GM12878 (cell line): ENCODE measurements at regions not wholly inside any gene's neighbourhood (a gene's known extent, or its start where the extent isn't known, plus 50 kb on each side); places are given as distances from the start of the nearest gene placed in this dataset.

Experiments used
- ATAC-seq: fragments of 200-7000 bp; cut with Tn5 transposase; 3 replicates; pipeline ENCODE4 v1.9.1; 2020; ENCODE audit warnings: mild to moderate bottlenecking, moderate library complexity
- BruUV-seq: library from RNA; stranded (reverse); fragments of 400-500 nt; replicated peaks from 2 replicates; lab custom pipeline; 2021; lab: Mats Ljungman, UMichigan
- CTCF ChIA-PET: fragments of 300-600 bp; sonication (Branson Sonifier 250); formaldehyde crosslinking; extraction: SDS; loops from one replicate; lab custom pipeline; 2021; ENCODE audit warnings: inconsistent platforms; lab: Yijun Ruan, JAX
- POLR2A ChIA-PET: fragments of 350-600 bp; formaldehyde crosslinking; extraction: SDS; loops from one replicate; lab custom pipeline; 2021; ENCODE audit warnings: inconsistent platforms; lab: Charles Lee
- RAD21 ChIA-PET: fragments of 300-600 bp; sonication (Branson Sonifier 250); formaldehyde crosslinking; loops from one replicate; lab custom pipeline; 2023; ENCODE audit warnings: antibody characterized with exemption; ENCODE audit not compliant: unreplicated experiment; lab: Charles Lee
- SMC1A ChIA-PET: fragments of 300-600 bp; sonication (Branson Sonifier 250); formaldehyde crosslinking; loops from one replicate; lab custom pipeline; 2023; ENCODE audit not compliant: unreplicated experiment, uncharacterized antibody; lab: Charles Lee
- DNase-seq: peaks from one replicate; pipeline ENCODE4 v3.0.0-alpha.2; 2011; ENCODE audit warnings: low read depth, low spot score
- FAIRE-seq: peaks from 3 replicates; lab custom pipeline; 2011; peaks lifted over from hg19 to GRCh38; lab: Jason Lieb, UNC
- H2AFZ ChIP-seq: 2 replicates; pipeline ENCODE4 v1.6.0; 2011; ENCODE audit warnings: low read depth, low read length, control low read depth; ENCODE audit not compliant: control insufficient read depth
- H3K27ac ChIP-seq: 2 replicates; pipeline ENCODE4 v1.5.1; 2011; ENCODE audit warnings: control low read depth; ENCODE audit not compliant: control insufficient read depth, insufficient read depth
- H3K27me3 ChIP-seq, 2 experiments: replicated peaks in 1 of 2; 2 replicates each; pipeline versions ENCODE4 v1.6.0 to v1.6.1; 2011; ENCODE audit warnings: low read length in 1 of 2; ENCODE audit not compliant: control insufficient read depth in 2 of 2, insufficient read depth in 2 of 2
- H3K36me3 ChIP-seq, 2 experiments: 2 replicates each; pipeline ENCODE4 v1.5.1; 2011; ENCODE audit warnings: low read length in 1 of 2; ENCODE audit not compliant: control insufficient read depth in 2 of 2, insufficient read depth in 2 of 2
- H3K4me1 ChIP-seq: 2 replicates; pipeline ENCODE4 v1.6.1; 2011; ENCODE audit warnings: mild to moderate bottlenecking, low read length, moderate library complexity, mixed read lengths; ENCODE audit not compliant: control insufficient read depth, insufficient read depth
- H3K4me2 ChIP-seq: 2 replicates; pipeline ENCODE4 v1.6.0; 2011; ENCODE audit warnings: control low read depth; ENCODE audit not compliant: control insufficient read depth, insufficient read depth
- H3K4me3 ChIP-seq: fragments of 200-600 bp; sonication (generic); 2 replicates; pipeline ENCODE4 v1.5.1; 2016
- H3K79me2 ChIP-seq: 2 replicates; pipeline ENCODE4 v1.6.0; 2011; ENCODE audit warnings: low read length; ENCODE audit not compliant: control insufficient read depth, insufficient read depth
- H3K9ac ChIP-seq: 2 replicates; pipeline ENCODE4 v1.8.0; 2011; ENCODE audit warnings: low read length, control low read depth, mixed read lengths; ENCODE audit not compliant: control insufficient read depth, insufficient read depth
- H3K9me3 ChIP-seq: replicated peaks from 3 replicates; pipeline ENCODE4 v1.5.1; 2011; ENCODE audit warnings: mild to moderate bottlenecking, low read length; ENCODE audit not compliant: control insufficient read depth, insufficient read depth
- H4K20me1 ChIP-seq: 2 replicates; pipeline ENCODE4 v1.6.0; 2011; ENCODE audit not compliant: control insufficient read depth, insufficient read depth
- GATAD2B ChIP-seq: fragments of 450-650 bp; conservative IDR thresholded peaks from 2 replicates; pipeline ENCODE4 v1.6.1; 2017; ENCODE audit warnings: low read depth, mild to moderate bottlenecking, moderate library complexity
- HDAC6 ChIP-seq: fragments of 200-600 bp; sonication (generic); IDR thresholded peaks from one replicate; pipeline ENCODE4 v1.8.0; 2017; ENCODE audit warnings: antibody characterized with exemption; ENCODE audit not compliant: unreplicated experiment
- LARP7 ChIP-seq: fragments of 450-650 bp; IDR thresholded peaks from 2 replicates; pipeline ENCODE4 v1.6.1; 2017; ENCODE audit warnings: mild to moderate bottlenecking
- PML ChIP-seq: IDR thresholded peaks from 2 replicates; pipeline ENCODE4 v1.6.1; 2012; ENCODE audit warnings: low read length, inconsistent platforms
- RUNX3 ChIP-seq: IDR thresholded peaks from 2 replicates; pipeline ENCODE4 v1.6.1; 2012; ENCODE audit warnings: low read length, inconsistent platforms
- USF2 ChIP-seq: IDR thresholded peaks from 2 replicates; pipeline ENCODE4 v1.6.1; 2011; ENCODE audit warnings: low read depth, low read length, improper control_type of control experiment, borderline replicate concordance
- ZNF687 ChIP-seq: fragments of 450-650 bp; IDR thresholded peaks from 2 replicates; pipeline ENCODE4 v1.6.1; 2017; ENCODE audit warnings: mild to moderate bottlenecking, moderate library complexity
- WGBS: methylation state at CpG from one replicate; pipeline ENCODE4 v1.1.6; 2016; ENCODE audit warnings: low lambda C conversion rate; ENCODE audit not compliant: insufficient replicate concordance, insufficient coverage; ENCODE audit errors: missing lambda C conversion rate; 5-methylcytosine and 5-hydroxymethylcytosine counted together
- in situ Hi-C: fragments of 300-500 bp; cut with MboI; formaldehyde crosslinking; loops from 9 replicates; pipeline ENCODE4 v1.14.3; 2018; ENCODE audit warnings: mixed read lengths
- intact Hi-C: fragments of 100-400 bp; cut with micrococcal nuclease; formaldehyde crosslinking; loops from one replicate; pipeline ENCODE4 v1.14.2; 2022; ENCODE audit not compliant: unreplicated experiment

- no peak for TF ChIP-seq GATAD2B
- TF ChIP-seq RUNX3 = no peak
These were observed 359.2 kb downstream of the GALR1 start (continued) for GRCh38 chr18:77608807-77609206.

GRCh38 chr18:77617694-77618093 is 368.0 kb downstream of the GALR1 start:
- in situ Hi-C loops = no loop called here
- WGBS = 48% methylated on average over 3 of the region's 3 CpGs
- H3K9ac ChIP-seq = no peak overlapping the region
- H3K36me3 ChIP-seq = no peaks in the 10 kb centered on the region
- no TSS peak for BruUV-seq
- H3K79me2 ChIP-seq = no peaks in the 10 kb centered on the region
- no peak overlapping the region for H3K27ac ChIP-seq
- H3K4me1 ChIP-seq = no peaks in the 10 kb centered on the region
- ChIA-PET RAD21 (no interaction called here), SMC1A (no interaction called here), POLR2A (no interaction called here), CTCF (no interaction called here)
- no peak overlapping the region for H3K4me2 ChIP-seq
- no peak overlapping the region for H3K4me3 ChIP-seq
- no peaks in the 10 kb centered on the region for H3K27me3 ChIP-seq
- no peaks in the 10 kb centered on the region for H4K20me1 ChIP-seq
- ATAC-seq (no peak), FAIRE-seq (no peak), DNase-seq (no peak)
- H3K9me3 ChIP-seq = no peaks in the 10 kb centered on the region
- H2AFZ ChIP-seq = no peak overlapping the region
- no peak for TF ChIP-seq LARP7
- TF ChIP-seq HDAC6 = no peak
- TF ChIP-seq PML = no peak
- no peak for TF ChIP-seq USF2
- no peak for TF ChIP-seq ZNF687
- TF ChIP-seq, all 136 proteins: peak for 0
- intact Hi-C loops = no loop called here
